HG03442 (cell line): ENCODE measurements at regions not wholly inside any gene's neighbourhood (a gene's known extent, or its start where the extent isn't known, plus 50 kb on each side); places are given as distances from the start of the nearest gene placed in this dataset.
"Not testable (repeated sequence)": the region's sequence is repeated elsewhere in the genome, so short reads cannot be mapped to it uniquely, and the experiment has no call there.

Experiments used
- ATAC-seq: cut with Tn5 transposase; IDR thresholded peaks from one replicate; pipeline ENCODE4 v1.9.1; 2021; ENCODE audit warnings: mild to moderate bottlenecking, moderate library complexity; ENCODE audit not compliant: unreplicated experiment

- no peak for ATAC-seq
These were observed 154.6 kb downstream of the MTX2 start for GRCh38 chr2:176423819-176424218.

DNA sequence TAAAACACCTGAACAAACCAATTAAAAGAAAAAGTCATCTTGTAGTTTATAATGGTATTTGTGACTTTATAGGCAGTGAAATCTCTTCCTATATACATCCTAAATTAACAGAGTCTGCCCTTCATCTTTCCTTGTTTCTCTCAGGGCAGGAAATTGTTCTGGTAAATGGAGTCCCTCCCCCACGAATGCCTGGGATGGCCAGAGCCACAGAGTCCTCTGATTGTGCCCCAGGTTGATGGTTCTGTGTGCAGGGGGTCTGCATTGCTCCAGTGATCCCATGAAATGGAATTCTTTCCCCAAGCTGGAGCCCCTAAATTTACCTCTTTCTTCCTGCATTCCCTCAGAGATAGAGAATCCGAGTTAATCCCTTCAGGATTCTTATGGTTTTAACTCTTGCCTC lies 155.5 kb downstream of the MTX2 start:
- ATAC-seq = no peak

- ATAC-seq = no peak
These were observed 158.3 kb downstream of the MTX2 start for GRCh38 chr2:176427549-176427948.

GRCh38 chr2:176428944-176429469 lies 159.8 kb downstream of the MTX2 start:
- ATAC-seq = not testable (repeated sequence)

- ATAC-seq = no peak
These were observed 163.2 kb downstream of the MTX2 start for GRCh38 chr2:176432434-176432833.

DNA sequence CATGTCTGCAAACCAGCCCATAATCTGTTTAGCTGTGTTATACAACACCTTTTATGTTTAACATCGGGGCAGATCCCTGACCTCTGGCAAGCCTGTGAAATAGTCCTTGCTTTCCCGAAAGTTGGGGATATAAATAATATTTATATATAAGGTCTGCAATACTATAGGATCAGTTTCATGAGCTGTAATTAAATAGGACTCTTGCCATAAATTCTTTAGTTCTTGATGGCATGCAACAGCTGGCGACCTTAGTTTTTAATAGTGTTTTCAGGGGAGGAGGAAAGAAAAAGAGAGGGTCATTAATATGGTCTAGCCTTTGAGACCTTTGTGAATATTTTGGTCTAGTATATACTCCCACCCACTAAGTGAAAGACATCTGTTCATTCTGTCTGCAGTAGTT lies 166.5 kb downstream of the MTX2 start:
- ATAC-seq = no peak

GRCh38 chr2:176443946-176444345 lies 174.7 kb downstream of the MTX2 start:
- ATAC-seq = no peak

GRCh38 chr2:176445956-176446355 lies 176.7 kb downstream of the MTX2 start:
- no peak for ATAC-seq

DNA sequence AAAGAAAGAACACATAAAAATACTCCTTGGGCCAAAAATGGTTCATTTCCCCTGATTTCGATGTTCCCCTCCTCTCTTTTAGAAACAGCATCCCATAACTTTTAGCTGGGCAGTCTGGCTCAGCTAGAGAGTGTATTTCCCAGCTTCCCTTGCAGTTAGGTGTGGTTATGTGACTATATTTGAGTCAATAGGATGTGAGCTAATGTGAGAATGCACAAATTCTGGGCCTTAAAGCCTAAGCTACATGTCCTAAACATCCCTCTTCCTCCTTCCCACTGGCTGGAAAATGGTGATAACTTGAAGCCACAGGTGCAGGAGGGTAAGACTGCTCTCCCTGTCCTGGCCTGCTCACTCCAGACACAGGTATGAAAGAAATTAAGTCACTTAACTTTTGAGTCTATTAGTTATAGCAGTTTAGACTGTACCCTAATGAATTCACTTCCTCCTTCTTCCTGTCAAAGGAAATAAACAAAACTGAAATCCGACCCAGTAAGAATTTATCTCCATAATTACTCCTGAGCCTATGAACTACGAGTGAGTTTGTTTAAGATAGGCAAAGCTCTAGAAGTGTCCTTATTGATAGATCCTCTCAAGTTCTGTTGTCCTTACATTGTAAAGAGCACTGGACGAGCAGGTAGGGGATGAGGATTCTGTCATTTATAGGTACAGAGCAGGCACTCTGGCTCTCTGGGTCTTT lies 177.6 kb downstream of the MTX2 start:
- no peak for ATAC-seq

DNA sequence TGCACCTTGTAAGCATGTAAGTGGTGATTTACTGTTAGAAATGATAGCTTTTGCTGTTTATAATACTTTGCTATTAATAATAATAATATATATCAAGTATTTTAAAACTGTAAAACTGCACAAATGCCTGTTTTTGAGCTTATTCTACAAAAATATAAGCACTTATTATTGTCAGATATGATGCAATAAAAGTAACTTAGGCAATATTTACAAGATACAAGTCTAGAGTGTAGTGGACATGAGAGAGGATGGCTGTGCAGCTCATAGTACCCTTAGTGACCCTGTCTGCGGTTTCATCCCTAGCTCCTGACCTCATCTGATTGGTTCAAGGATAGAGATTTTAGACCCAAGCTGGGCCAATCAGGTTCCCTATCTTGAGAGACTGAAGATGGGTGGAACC lies 178.4 kb downstream of the MTX2 start:
- no peak for ATAC-seq

DNA sequence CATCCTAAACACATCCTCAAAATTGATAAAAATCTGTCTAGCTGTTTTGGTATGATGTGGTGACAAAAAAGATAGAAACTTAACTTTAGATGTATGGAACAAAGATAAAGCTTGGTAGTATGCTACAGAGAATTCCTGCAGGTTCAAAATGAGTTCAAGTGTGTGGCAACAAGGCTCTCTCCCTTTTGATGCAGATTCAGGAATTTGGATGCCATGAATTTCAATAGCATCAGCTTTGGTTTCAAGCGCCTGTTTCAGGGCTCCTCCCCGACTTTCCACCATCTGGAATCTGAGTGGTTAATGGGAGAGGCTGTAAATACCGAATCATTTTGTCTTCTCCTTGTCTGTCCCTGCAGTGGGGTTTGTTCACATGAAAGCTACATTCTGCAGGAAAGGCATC lies 180.6 kb downstream of the MTX2 start:
- ATAC-seq = no peak

GRCh38 chr2:176453784-176454183 lies 184.5 kb downstream of the MTX2 start:
- no peak for ATAC-seq

GRCh38 chr2:176454893-176455815 lies 185.9 kb downstream of the MTX2 start:
- peak; percentile 46 for ATAC-seq

DNA sequence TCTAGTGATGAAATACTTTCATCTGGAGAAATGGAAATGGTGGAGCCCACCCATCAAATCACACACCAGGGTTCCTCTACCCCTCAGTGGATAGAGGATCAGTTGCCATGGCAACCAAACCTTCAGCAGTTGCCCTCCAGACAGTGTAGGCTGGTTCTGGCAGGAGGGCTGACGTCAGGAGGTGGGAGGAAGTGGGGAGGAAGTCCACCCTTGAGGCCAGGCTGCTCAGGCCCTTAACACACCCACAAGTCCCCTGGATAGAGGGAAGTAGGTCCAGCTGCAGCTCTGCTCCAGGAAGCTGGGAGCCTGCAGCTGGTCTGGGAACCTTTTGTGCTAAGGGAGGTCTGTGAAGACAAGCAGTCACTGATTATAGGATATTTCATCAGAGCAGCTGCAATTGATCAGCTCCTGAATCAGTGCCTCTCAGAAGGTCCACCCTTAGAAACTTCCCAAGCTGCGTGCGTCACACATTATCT lies 186.6 kb downstream of the MTX2 start:
- no peak for ATAC-seq

GRCh38 chr2:176457481-176457880 lies 188.2 kb downstream of the MTX2 start:
- no peak for ATAC-seq

DNA sequence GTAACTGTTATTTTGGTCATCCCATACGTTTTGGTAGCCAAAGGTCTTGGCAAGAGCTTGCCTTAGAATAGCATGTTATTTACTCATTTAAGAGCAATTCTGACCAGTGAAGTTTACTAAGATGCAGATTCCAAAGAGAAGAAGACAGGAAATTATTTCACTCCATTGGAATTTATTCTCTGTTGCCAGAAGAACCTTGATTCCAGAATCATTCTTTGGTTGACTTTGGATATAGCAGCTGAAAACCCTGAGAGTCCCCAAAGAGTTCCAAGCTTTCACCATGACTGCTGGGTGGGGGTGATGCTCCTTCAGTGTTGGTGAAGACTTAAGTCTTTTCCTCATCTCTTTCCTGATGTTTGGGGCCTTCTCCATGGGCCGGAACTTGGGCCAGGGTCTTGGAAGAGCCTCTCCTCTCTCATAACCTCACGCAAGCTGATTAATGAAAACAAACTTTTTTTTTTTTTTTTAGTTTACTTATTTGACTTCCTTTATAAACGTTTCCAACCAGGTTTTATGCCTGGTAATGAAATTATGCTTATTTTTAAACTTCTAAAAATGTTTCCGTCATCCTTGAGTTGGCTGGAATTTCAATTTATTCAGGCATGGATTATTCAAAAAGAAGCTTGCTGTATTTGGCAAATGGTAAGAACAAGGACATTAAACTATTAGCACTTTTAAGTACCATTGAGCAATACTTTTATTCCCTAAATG lies 192.0 kb downstream of the MTX2 start:
- ATAC-seq = no peak

GRCh38 chr2:176461809-176462670 lies 192.8 kb downstream of the MTX2 start:
- ATAC-seq = no peak

GRCh38 chr2:176463546-176463945 lies 194.3 kb downstream of the MTX2 start:
- ATAC-seq = no peak

GRCh38 chr2:176464886-176465564 lies 195.8 kb downstream of the MTX2 start:
- no peak for ATAC-seq
